ENCODE measurements at regions not wholly inside any gene's neighbourhood (a gene's known extent, or its start where the extent isn't known, plus 50 kb on each side); places are given as distances from the start of the nearest gene placed in this dataset.

DNA sequence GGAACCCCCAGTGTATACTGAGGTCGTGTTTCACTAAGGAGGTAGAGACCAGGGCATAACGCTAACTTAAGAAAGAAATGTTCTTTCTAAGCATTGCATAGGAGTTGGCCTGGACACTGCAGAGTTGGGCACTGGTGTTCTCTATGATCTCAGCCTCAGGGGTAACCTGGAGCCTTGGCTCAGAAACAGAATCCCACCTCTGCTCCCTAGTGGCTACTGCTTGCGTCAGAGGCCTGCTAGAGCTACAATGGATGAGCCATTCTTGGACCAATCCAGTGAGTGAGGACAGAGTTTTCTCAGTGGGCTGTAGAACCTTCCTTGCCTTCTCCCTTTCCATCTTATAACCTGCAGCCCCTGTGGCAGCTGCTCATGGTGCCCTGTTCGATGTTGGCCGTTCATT, 324.4 kb upstream of the CELF4 start:
- H3K36me3 ChIP-seq (ENCODE audit: control insufficient read depth, insufficient read depth, low read length): no peaks in the 10 kb centered on the region
- DNase-seq (ENCODE audit: low read depth): no peak
- TF ChIP-seq, protein P1, sequence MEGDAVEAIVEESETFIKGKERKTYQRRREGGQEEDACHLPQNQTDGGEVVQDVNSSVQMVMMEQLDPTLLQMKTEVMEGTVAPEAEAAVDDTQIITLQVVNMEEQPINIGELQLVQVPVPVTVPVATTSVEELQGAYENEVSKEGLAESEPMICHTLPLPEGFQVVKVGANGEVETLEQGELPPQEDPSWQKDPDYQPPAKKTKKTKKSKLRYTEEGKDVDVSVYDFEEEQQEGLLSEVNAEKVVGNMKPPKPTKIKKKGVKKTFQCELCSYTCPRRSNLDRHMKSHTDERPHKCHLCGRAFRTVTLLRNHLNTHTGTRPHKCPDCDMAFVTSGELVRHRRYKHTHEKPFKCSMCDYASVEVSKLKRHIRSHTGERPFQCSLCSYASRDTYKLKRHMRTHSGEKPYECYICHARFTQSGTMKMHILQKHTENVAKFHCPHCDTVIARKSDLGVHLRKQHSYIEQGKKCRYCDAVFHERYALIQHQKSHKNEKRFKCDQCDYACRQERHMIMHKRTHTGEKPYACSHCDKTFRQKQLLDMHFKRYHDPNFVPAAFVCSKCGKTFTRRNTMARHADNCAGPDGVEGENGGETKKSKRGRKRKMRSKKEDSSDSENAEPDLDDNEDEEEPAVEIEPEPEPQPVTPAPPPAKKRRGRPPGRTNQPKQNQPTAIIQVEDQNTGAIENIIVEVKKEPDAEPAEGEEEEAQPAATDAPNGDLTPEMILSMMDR (IDR thresholded peaks at IDR 0.05; ENCODE audit: insufficient read depth, low read length, poor library complexity, severe bottlenecking): no peak
- H3K27me3 ChIP-seq (ENCODE audit: control insufficient read depth, insufficient read depth, low read length): no peaks in the 10 kb centered on the region
- no peak overlapping the region for H3K4me3 ChIP-seq (ENCODE audit: low read depth, low read length)

DNA sequence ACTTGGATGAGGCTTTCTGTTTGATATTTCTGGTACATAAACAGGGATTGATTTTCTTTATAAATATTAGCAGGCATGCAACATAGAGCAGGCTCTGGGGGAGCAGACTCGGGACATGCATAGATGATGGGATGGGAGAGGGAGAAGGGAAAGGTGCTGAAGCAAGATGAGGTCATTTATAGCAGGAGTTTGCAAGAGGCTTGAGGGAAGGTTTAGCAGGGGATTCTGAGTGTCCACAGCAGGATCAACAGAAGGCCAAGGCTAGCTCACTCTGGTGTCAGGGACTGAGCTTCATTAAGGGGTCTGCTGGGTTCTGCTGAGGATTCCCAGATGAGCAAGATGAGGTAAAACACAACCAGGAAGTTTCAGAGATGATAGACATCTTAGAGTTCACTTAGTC, 309.1 kb upstream of the CELF4 start:
- no peak overlapping the region for H3K4me3 ChIP-seq (ENCODE audit: low read depth, low read length)
- TF ChIP-seq, protein P1 (IDR thresholded peaks at IDR 0.05; ENCODE audit: insufficient read depth, low read length, poor library complexity, severe bottlenecking): no peak
- no peaks in the 10 kb centered on the region for H3K36me3 ChIP-seq (ENCODE audit: control insufficient read depth, insufficient read depth, low read length)
- no peak for DNase-seq (ENCODE audit: low read depth)
- no peaks in the 10 kb centered on the region for H3K27me3 ChIP-seq (ENCODE audit: control insufficient read depth, insufficient read depth, low read length)

DNA sequence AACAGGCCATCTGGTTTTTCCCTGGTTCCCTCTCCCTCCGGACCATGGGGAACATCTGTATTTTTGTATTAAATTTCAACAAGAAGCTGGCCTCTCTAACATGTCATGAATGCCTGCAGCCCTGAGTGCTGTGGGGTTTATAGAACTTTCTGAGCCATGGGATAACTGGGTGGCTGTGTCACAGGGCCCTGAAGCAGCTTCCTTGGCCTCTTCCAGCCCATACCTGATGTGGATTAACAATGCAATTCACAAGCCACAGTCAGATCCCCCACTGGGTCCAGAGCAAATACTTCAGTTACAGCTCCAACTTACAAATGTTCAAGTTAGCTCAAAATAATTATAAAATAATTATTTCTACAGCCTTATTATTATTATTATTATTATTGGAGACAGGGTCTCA, 307.8 kb upstream of the CELF4 start:
- Histone ChIP-seq H3K36me3 (ENCODE audit: control insufficient read depth, insufficient read depth, low read length) (no peaks in the 10 kb centered on the region), H3K4me3 (ENCODE audit: low read depth, low read length) (no peak overlapping the region), H3K27me3 (ENCODE audit: control insufficient read depth, insufficient read depth, low read length) (no peaks in the 10 kb centered on the region)
- TF ChIP-seq, protein P1 (IDR thresholded peaks at IDR 0.05; ENCODE audit: insufficient read depth, low read length, poor library complexity, severe bottlenecking): no peak
- DNase-seq (ENCODE audit: low read depth): no peak

DNA sequence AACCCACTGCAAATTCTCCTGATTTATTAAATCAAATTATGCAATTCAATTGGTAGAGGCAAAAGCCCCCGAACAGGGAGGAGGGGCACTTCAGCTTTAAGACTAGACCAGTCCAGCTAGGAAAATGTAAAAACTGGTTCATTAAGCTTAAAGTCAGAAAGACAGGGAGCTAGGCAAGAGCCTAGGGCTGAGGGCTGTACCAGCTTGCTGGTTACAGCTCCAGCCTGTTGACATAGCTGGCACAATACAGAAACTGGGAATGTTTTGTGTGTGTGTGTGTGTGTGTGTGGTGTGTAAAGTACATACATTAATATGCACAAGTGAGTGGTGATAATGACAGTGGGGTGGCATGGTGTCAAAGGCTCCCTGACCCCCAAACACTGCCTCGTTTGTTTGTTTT, 307.0 kb upstream of the CELF4 start:
- Histone ChIP-seq H3K36me3 (ENCODE audit: control insufficient read depth, insufficient read depth, low read length) (no peaks in the 10 kb centered on the region), H3K27me3 (ENCODE audit: control insufficient read depth, insufficient read depth, low read length) (no peaks in the 10 kb centered on the region), H3K4me3 (ENCODE audit: low read depth, low read length) (no peak overlapping the region)
- DNase-seq (ENCODE audit: low read depth): no peak
- TF ChIP-seq, protein P1 (IDR thresholded peaks at IDR 0.05; ENCODE audit: insufficient read depth, low read length, poor library complexity, severe bottlenecking): no peak

DNA sequence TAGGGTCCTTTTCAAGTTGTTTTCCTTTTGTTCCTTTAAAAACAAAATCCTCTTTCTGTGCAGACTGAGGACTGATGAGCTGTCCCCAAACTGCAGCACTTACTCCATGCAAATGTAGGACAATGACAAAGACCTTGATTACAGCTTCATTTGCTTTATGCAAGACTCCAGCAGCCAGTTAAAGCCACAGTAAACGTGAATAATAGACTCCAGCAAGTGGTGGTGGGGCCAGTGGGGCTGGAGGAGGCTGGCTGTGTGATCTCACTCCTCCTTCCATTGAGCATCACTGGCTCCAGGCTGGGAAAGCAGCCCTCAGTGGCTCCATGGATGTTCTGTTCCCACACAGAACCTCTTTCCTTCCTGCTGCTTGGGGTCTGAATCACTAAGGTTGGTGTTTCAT, 306.0 kb upstream of the CELF4 start:
- Histone ChIP-seq H3K27me3 (ENCODE audit: control insufficient read depth, insufficient read depth, low read length) (no peaks in the 10 kb centered on the region), H3K36me3 (ENCODE audit: control insufficient read depth, insufficient read depth, low read length) (no peaks in the 10 kb centered on the region), H3K4me3 (ENCODE audit: low read depth, low read length) (no peak overlapping the region)
- no peak for DNase-seq (ENCODE audit: low read depth)
- TF ChIP-seq, protein P1 (IDR thresholded peaks at IDR 0.05; ENCODE audit: insufficient read depth, low read length, poor library complexity, severe bottlenecking): no peak

DNA sequence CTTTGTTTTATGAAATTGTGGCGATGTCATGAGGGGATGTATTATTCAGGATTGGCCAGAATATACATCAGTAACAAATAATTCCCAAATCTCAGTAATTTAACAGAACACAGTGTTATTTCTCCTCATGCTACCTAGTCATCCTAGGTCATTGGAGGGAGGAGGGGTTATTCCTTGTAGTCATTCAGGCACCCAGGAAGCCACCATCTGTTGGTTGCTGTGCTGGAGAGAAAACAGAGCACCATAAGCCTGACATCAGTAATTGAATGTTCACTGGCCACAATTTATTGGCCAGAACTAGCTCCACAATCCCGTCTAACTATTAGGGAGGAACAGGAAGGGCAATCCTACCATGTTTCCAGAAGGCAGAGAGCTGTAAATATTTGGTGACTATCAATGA, 303.5 kb upstream of the CELF4 start:
- no peak overlapping the region for H3K4me3 ChIP-seq (ENCODE audit: low read depth, low read length)
- H3K36me3 ChIP-seq (ENCODE audit: control insufficient read depth, insufficient read depth, low read length): no peaks in the 10 kb centered on the region
- TF ChIP-seq, protein P1 (IDR thresholded peaks at IDR 0.05; ENCODE audit: insufficient read depth, low read length, poor library complexity, severe bottlenecking): no peak
- no peaks in the 10 kb centered on the region for H3K27me3 ChIP-seq (ENCODE audit: control insufficient read depth, insufficient read depth, low read length)
- no peak for DNase-seq (ENCODE audit: low read depth)

Data from kidney epithelial cell (primary cell).